ENCODE measurements at regions not wholly inside any gene's neighbourhood (a gene's known extent, or its start where the extent isn't known, plus 50 kb on each side); places are given as distances from the start of the nearest gene placed in this dataset.

GRCh38 chr2:54059986-54060385 is 55.4 kb upstream of the ACYP2 start:
- TF ChIP-seq CTCF (IDR thresholded peaks at IDR 0.05) (no peak), POLR2A (IDR thresholded peaks at IDR 0.05) (no peak)

Data from body of pancreas (tissue), 4 donors.